A673 (cell line): ENCODE measurements at regions not wholly inside any gene's neighbourhood (a gene's known extent, or its start where the extent isn't known, plus 50 kb on each side); places are given as distances from the start of the nearest gene placed in this dataset.

ENCODE experiments used
- BruUV-seq: library from RNA; stranded (reverse); fragments of 400-500 nt; replicated peaks from 2 replicates; lab custom pipeline; 2021; lab: Mats Ljungman, UMichigan
- CTCF ChIA-PET: fragments of 300-600 bp; sonication (Branson Sonifier 250); formaldehyde crosslinking; loops from one replicate; lab custom pipeline; 2022; ENCODE audit warnings: antibody characterized with exemption; lab: Charles Lee
- POLR2A ChIA-PET: fragments of 300-600 bp; sonication (Branson Sonifier 250); formaldehyde crosslinking; loops from one replicate; lab custom pipeline; 2022; ENCODE audit warnings: antibody characterized with exemption; ENCODE audit not compliant: low non-redundant PET; lab: Charles Lee
- DNase-seq: peaks from one replicate; pipeline ENCODE4 v3.0.0-alpha.2; 2015; ENCODE audit warnings: low spot score
- H3K27ac ChIP-seq: fragments of 200-600 bp; sonication (generic); 2 replicates; pipeline ENCODE4 v1.5.1; 2016; ENCODE audit warnings: mixed run types, low read depth, mild to moderate bottlenecking, mixed read lengths, antibody characterized with exemption, low read length; ENCODE audit not compliant: poor library complexity, severe bottlenecking
- H3K27me3 ChIP-seq: fragments of 200-600 bp; sonication (generic); replicated peaks from 2 replicates; pipeline ENCODE4 v1.6.1; 2017; ENCODE audit warnings: mixed run types, low read depth, mild to moderate bottlenecking, mixed read lengths, antibody characterized with exemption, low read length; ENCODE audit not compliant: insufficient read depth, poor library complexity
- H3K36me3 ChIP-seq: fragments of 200-600 bp; sonication (generic); 2 replicates; pipeline ENCODE4 v1.6.1; 2016; ENCODE audit warnings: mixed run types, mild to moderate bottlenecking, mixed read lengths, antibody characterized with exemption, low read length; ENCODE audit not compliant: insufficient read depth, poor library complexity, severe bottlenecking
- H3K4me1 ChIP-seq: fragments of 200-600 bp; sonication (generic); 2 replicates; pipeline ENCODE4 v1.6.1; 2017; ENCODE audit warnings: mixed run types, mild to moderate bottlenecking, mixed read lengths, antibody characterized with exemption, low read length; ENCODE audit not compliant: insufficient read depth, poor library complexity, severe bottlenecking
- H3K4me3 ChIP-seq: fragments of 200-600 bp; sonication (generic); 2 replicates; pipeline ENCODE4 v1.5.1; 2016; ENCODE audit warnings: low read depth, mixed run types, mild to moderate bottlenecking, mixed read lengths, low read length; ENCODE audit not compliant: poor library complexity, severe bottlenecking
- H3K9me3 ChIP-seq: fragments of 200-600 bp; sonication (generic); 2 replicates; pipeline ENCODE4 v1.6.1; 2016; ENCODE audit warnings: mixed run types, low read depth, mild to moderate bottlenecking, mixed read lengths, antibody characterized with exemption, low read length; ENCODE audit not compliant: poor library complexity, severe bottlenecking
- CTCF ChIP-seq: fragments of 300-800, 200-600 bp; sonication (generic); conservative IDR thresholded peaks from 2 replicates; pipeline ENCODE4 v1.5.1; 2017; ENCODE audit warnings: low read depth, mild to moderate bottlenecking, antibody characterized with exemption, low read length, moderate library complexity, mixed read lengths
- EZH2 ChIP-seq: fragments of 200-600 bp; sonication (generic); IDR thresholded peaks from 2 replicates; pipeline ENCODE4 v1.6.1; 2017; ENCODE audit warnings: borderline replicate concordance, low read depth, mild to moderate bottlenecking, mixed read lengths, antibody characterized with exemption, low read length; ENCODE audit not compliant: poor library complexity, severe bottlenecking
- intact Hi-C: fragments of 100-400 bp; cut with micrococcal nuclease; formaldehyde crosslinking; loops from one replicate; pipeline ENCODE4 v1.10.0; 2022; ENCODE audit not compliant: unreplicated experiment

- POLR2A ChIA-PET, result no interaction called here
Measured at GRCh38 chr10:8700689-8701088, 646.2 kb downstream of the GATA3 start.

GRCh38 chr10:8702181-8702580 is 647.7 kb downstream of the GATA3 start:
- intact Hi-C loops, result no loop called here
- BruUV-seq, result no TSS peak
- H3K4me1 ChIP-seq, result no peaks in the 10 kb centered on the region
- H3K4me3 ChIP-seq, result no peak overlapping the region
- ChIA-PET CTCF (no interaction called here), POLR2A (no interaction called here)
- H3K27me3 ChIP-seq, result no peaks in the 10 kb centered on the region
- H3K9me3 ChIP-seq, result no peaks in the 10 kb centered on the region
- no peaks in the 10 kb centered on the region for H3K36me3 ChIP-seq
- no peak for DNase-seq
- TF ChIP-seq EZH2 (no peak), CTCF (no peak)
- no peak overlapping the region for H3K27ac ChIP-seq

More at GRCh38 chr10:8700689-8701088, 646.2 kb downstream of the GATA3 start:
- CTCF ChIA-PET, result no interaction called here
- BruUV-seq, result no TSS peak
- no peaks in the 10 kb centered on the region for H3K27me3 ChIP-seq
- DNase-seq, result no peak
- H3K4me3 ChIP-seq, result no peak overlapping the region
- intact Hi-C loops, result no loop called here
- no peaks in the 10 kb centered on the region for H3K9me3 ChIP-seq
- H3K27ac ChIP-seq, result no peak overlapping the region
- H3K36me3 ChIP-seq, result no peaks in the 10 kb centered on the region
- H3K4me1 ChIP-seq, result no peaks in the 10 kb centered on the region
- TF ChIP-seq CTCF (no peak), EZH2 (no peak)

- no peaks in the 10 kb centered on the region for H3K9me3 ChIP-seq
- no peaks in the 10 kb centered on the region for H3K27me3 ChIP-seq
- H3K4me1 ChIP-seq, result no peaks in the 10 kb centered on the region
- intact Hi-C loops, result no loop called here
- no peak for TF ChIP-seq EZH2
- no peak for TF ChIP-seq CTCF
- no TSS peak for BruUV-seq
- no peak overlapping the region for H3K4me3 ChIP-seq
- no peak overlapping the region for H3K27ac ChIP-seq
- no peak for DNase-seq
- H3K36me3 ChIP-seq, result no peaks in the 10 kb centered on the region
- ChIA-PET POLR2A (no interaction called here), CTCF (no interaction called here)
Measured at GRCh38 chr10:8705415-8705814, 650.9 kb downstream of the GATA3 start.
